Endothelial cell of umbilical vein (primary cell): ENCODE measurements at regions not wholly inside any gene's neighbourhood (a gene's known extent, or its start where the extent isn't known, plus 50 kb on each side); places are given as distances from the start of the nearest gene placed in this dataset.

Source experiments
- BruUV-seq: library from RNA; stranded (reverse); fragments of 400-500 nt; replicated peaks from 2 replicates; lab custom pipeline; 2021; lab: Mats Ljungman, UMichigan
- CTCF ChIA-PET: fragments of 300-600, 350-600 bp; sonication (Branson Sonifier 250); formaldehyde crosslinking; loops from one replicate; lab custom pipeline; 2021; ENCODE audit warnings: antibody characterized with exemption, inconsistent platforms; lab: Charles Lee
- POLR2A ChIA-PET: fragments of 300-600, 350-600 bp; sonication (Branson Sonifier 250); formaldehyde crosslinking; loops from one replicate; lab custom pipeline; 2021; ENCODE audit warnings: antibody characterized with exemption, inconsistent platforms; lab: Charles Lee
- DNase-seq: peaks from one replicate; pipeline ENCODE4 v3.0.0-alpha.2; 2011; ENCODE audit warnings: low read depth, low spot score
- FAIRE-seq: peaks from 2 replicates; lab custom pipeline; 2011; peaks lifted over from hg19 to GRCh38; lab: Jason Lieb, UNC
- H2AFZ ChIP-seq: 2 replicates; pipeline ENCODE4 v1.6.0; 2012; ENCODE audit warnings: low read depth, low read length, control low read depth, inconsistent platforms
- H3K27ac ChIP-seq: 2 replicates; pipeline ENCODE4 v1.5.1; 2011; ENCODE audit warnings: low read depth, mild to moderate bottlenecking, control low read depth, low read length, moderate library complexity; ENCODE audit not compliant: insufficient read depth
- H3K27me3 ChIP-seq, 2 experiments: 2 replicates each; pipeline versions ENCODE4 v1.6.0 to v1.6.1; 2011; ENCODE audit warnings: low read length in 2 of 2, mixed read lengths in 1 of 2; ENCODE audit not compliant: control insufficient read depth in 2 of 2, insufficient read depth in 2 of 2
- H3K36me3 ChIP-seq, 2 experiments: 2 replicates in 1 of 2; 3 replicates in 1 of 2; pipeline ENCODE4 v1.5.1; 2011; ENCODE audit warnings: low read length in 2 of 2, mild to moderate bottlenecking in 1 of 2, moderate library complexity in 1 of 2; ENCODE audit not compliant: control insufficient read depth in 2 of 2, insufficient read depth in 2 of 2; ENCODE audit errors: extremely low read depth in 1 of 2
- H3K4me1 ChIP-seq: 3 replicates; pipeline ENCODE4 v1.5.1; 2011; ENCODE audit warnings: mild to moderate bottlenecking, low read length; ENCODE audit not compliant: control insufficient read depth, insufficient read depth; ENCODE audit errors: extremely low read depth
- H3K4me2 ChIP-seq: 2 replicates; pipeline ENCODE4 v1.6.1; 2011; ENCODE audit warnings: low read length, control low read depth, mixed read lengths; ENCODE audit not compliant: insufficient read depth
- H3K4me3 ChIP-seq, 3 experiments: fragments of 200-600 bp in 1 of 3; sonication (generic), shearing (Covaris generic) in 1 of 3; replicated peaks in 1 of 3; 2 replicates each; pipeline ENCODE4 v1.5.1; 2011 to 2016; ENCODE audit warnings: control low read depth in 3 of 3, low read length in 3 of 3, mild to moderate bottlenecking in 2 of 3, inconsistent platforms in 1 of 3, low read depth in 1 of 3, moderate library complexity in 1 of 3; ENCODE audit not compliant: insufficient read depth in 1 of 3
- H3K79me2 ChIP-seq: 2 replicates; pipeline ENCODE4 v1.6.0; 2012; ENCODE audit warnings: low read length, inconsistent platforms; ENCODE audit not compliant: control insufficient read depth, insufficient read depth
- H3K9ac ChIP-seq: replicated peaks from 2 replicates; pipeline ENCODE3; 2011; ENCODE audit warnings: low read length, control low read depth; ENCODE audit not compliant: insufficient read depth; ENCODE audit errors: extremely low read depth
- H3K9me1 ChIP-seq: replicated peaks from 3 replicates; pipeline ENCODE4 v1.6.0; 2011; ENCODE audit warnings: mild to moderate bottlenecking, low read length; ENCODE audit not compliant: control insufficient read depth, insufficient read depth; ENCODE audit errors: extremely low read depth
- H3K9me3 ChIP-seq: replicated peaks from 2 replicates; pipeline ENCODE4 v1.5.1; 2012; ENCODE audit warnings: low read length, inconsistent platforms; ENCODE audit not compliant: control insufficient read depth, insufficient read depth
- H4K20me1 ChIP-seq: replicated peaks from 2 replicates; pipeline ENCODE3; 2011; ENCODE audit warnings: mild to moderate bottlenecking, low read length; ENCODE audit not compliant: control insufficient read depth, insufficient read depth; ENCODE audit errors: extremely low read depth
- EZH2 ChIP-seq: IDR thresholded peaks from 2 replicates; pipeline ENCODE4 v1.6.1; 2012; ENCODE audit warnings: borderline replicate concordance, low read depth, mild to moderate bottlenecking, moderate library complexity, low read length, inconsistent platforms; ENCODE audit not compliant: severe bottlenecking
- FOS ChIP-seq: IDR thresholded peaks from 2 replicates; pipeline ENCODE4 v1.6.1; 2011; ENCODE audit warnings: mild to moderate bottlenecking, low read length, moderate library complexity, borderline replicate concordance; ENCODE audit not compliant: insufficient read depth
- GATA2 ChIP-seq: IDR thresholded peaks from 2 replicates; pipeline ENCODE4 v1.7.0; 2011; ENCODE audit warnings: low read depth, mild to moderate bottlenecking, moderate library complexity, mixed read lengths, low read length; ENCODE audit not compliant: insufficient read length, insufficient read depth
- JUN ChIP-seq: IDR thresholded peaks from 2 replicates; pipeline ENCODE4 v1.6.1; 2011; ENCODE audit warnings: borderline replicate concordance, low read depth; ENCODE audit not compliant: insufficient read length, insufficient read depth
- MYC ChIP-seq: IDR thresholded peaks from one replicate; pipeline ENCODE4 v1.6.1; 2011; ENCODE audit warnings: mild to moderate bottlenecking, low read depth, low read length
- POLR2A ChIP-seq: IDR thresholded peaks from 2 replicates; pipeline ENCODE4 v1.6.1; 2012; ENCODE audit warnings: low read depth, mild to moderate bottlenecking, control low read depth, low read length
- POLR2AphosphoS5 ChIP-seq: IDR thresholded peaks from 2 replicates; pipeline ENCODE4 v1.6.1; 2012; ENCODE audit warnings: low read depth, mild to moderate bottlenecking, control low read depth, low read length, moderate library complexity; ENCODE audit not compliant: insufficient read depth
- dilution Hi-C: fragments of 300-500 bp; cut with MboI; formaldehyde crosslinking; loops from one replicate; pipeline ENCODE4 v1.15.0; 2019; ENCODE audit warnings: low sequenced_read_pairs; ENCODE audit not compliant: extremely low pct_ligation_motif_present
- intact Hi-C: fragments of 100-400 bp; cut with micrococcal nuclease; formaldehyde crosslinking; loops from one replicate; pipeline ENCODE4 v1.10.0; 2022
- TF ChIP-seq, protein P1 (sequence below), 2 donors: IDR thresholded peaks; 1 replicate in 1 of 2; 2 replicates in 1 of 2; pipeline ENCODE4 v1.5.1; 2011; ENCODE audit warnings: low read length in 2 of 2, mild to moderate bottlenecking in 2 of 2, moderate library complexity in 2 of 2, control low read depth in 1 of 2, inconsistent platforms in 1 of 2, low read depth in 1 of 2; ENCODE audit not compliant: insufficient read depth in 1 of 2; ENCODE audit errors: extremely low read depth in 1 of 2
- TF ChIP-seq, protein P2 (sequence below): IDR thresholded peaks from 2 replicates; pipeline ENCODE4 v1.6.1; 2011; ENCODE audit not compliant: insufficient read depth, insufficient read length

DNA sequence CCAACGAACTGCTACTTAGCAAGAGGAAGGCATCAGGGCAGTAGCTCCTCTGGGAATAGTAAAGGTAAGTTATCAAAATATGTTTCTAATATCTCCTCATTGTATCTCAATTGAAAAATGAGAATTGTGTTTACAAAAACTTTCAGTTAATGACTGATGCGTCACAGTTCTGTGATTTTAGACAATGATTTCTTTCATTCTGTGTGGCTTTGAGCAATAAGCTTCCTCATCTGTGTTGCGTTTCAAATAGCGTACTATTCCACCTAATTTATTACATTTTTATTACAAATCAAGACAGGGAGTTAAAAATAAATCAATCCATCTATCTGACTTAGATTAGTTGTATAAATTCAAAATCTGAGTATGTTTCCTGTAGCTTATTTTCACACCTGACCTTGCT is 145.0 kb downstream of the CAAP1 start:
- intact Hi-C loops, result no loop called here
- BruUV-seq, result no TSS peak

More for the DNA sequence above, 145.0 kb downstream of the CAAP1 start:
- Histone ChIP-seq H3K4me2 (no peak overlapping the region), H3K4me3 (no peak overlapping the region), H2AFZ (no peak overlapping the region), H3K9me3 (no peaks in the 10 kb centered on the region), H3K27ac (no peak overlapping the region), H3K27me3 (peaks cover 4 to 18% of the 10 kb centered on the region in 2 experiments), H3K9ac (no peak overlapping the region), H3K36me3 (no peaks in the 10 kb centered on the region), H4K20me1 (no peaks in the 10 kb centered on the region), H3K4me1 (no peaks in the 10 kb centered on the region), H3K79me2 (no peaks in the 10 kb centered on the region), H3K9me1 (no peaks in the 10 kb centered on the region)
- POLR2A ChIA-PET, result no interaction called here
- dilution Hi-C loops, result no loop called here
- TF ChIP-seq MYC (no peak), FOS (no peak), GATA2 (no peak), EZH2 (no peak), POLR2A (no peak), POLR2AphosphoS5 (no peak), JUN (no peak)
- TF ChIP-seq, protein P1, sequence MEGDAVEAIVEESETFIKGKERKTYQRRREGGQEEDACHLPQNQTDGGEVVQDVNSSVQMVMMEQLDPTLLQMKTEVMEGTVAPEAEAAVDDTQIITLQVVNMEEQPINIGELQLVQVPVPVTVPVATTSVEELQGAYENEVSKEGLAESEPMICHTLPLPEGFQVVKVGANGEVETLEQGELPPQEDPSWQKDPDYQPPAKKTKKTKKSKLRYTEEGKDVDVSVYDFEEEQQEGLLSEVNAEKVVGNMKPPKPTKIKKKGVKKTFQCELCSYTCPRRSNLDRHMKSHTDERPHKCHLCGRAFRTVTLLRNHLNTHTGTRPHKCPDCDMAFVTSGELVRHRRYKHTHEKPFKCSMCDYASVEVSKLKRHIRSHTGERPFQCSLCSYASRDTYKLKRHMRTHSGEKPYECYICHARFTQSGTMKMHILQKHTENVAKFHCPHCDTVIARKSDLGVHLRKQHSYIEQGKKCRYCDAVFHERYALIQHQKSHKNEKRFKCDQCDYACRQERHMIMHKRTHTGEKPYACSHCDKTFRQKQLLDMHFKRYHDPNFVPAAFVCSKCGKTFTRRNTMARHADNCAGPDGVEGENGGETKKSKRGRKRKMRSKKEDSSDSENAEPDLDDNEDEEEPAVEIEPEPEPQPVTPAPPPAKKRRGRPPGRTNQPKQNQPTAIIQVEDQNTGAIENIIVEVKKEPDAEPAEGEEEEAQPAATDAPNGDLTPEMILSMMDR (IDR thresholded peaks at IDR 0.05; ENCODE audit: extremely low read depth in 1 of 2, insufficient read depth in 1 of 2, low read depth in 1 of 2, low read length in 2 of 2), result no peak
- TF ChIP-seq, protein P2, sequence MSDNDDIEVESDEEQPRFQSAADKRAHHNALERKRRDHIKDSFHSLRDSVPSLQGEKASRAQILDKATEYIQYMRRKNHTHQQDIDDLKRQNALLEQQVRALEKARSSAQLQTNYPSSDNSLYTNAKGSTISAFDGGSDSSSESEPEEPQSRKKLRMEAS, result no peak
- no peak for DNase-seq
- FAIRE-seq, result no peak
- CTCF ChIA-PET, result no interaction called here
